Liver (tissue), 8 donors: ENCODE measurements at regions not wholly inside any gene's neighbourhood (a gene's known extent, or its start where the extent isn't known, plus 50 kb on each side); places are given as distances from the start of the nearest gene placed in this dataset.

Source experiments
- DNase-seq: peaks from one replicate; pipeline ENCODE4 v3.0.0-alpha.2; 2017; ENCODE audit warnings: low spot score
- H3K27ac ChIP-seq, 2 donors: one replicate each; pipeline ENCODE4 v1.7.0; 2013; ENCODE audit warnings: inconsistent platforms in 2 of 2, low read length in 2 of 2, control low read depth in 1 of 2, low read depth in 1 of 2, mild to moderate bottlenecking in 1 of 2
- H3K27me3 ChIP-seq, 4 donors: one replicate each; pipeline versions ENCODE4 v1.6.1 to v1.7.0; 2013; ENCODE audit warnings: low read length in 3 of 4, inconsistent platforms in 1 of 4, mild to moderate bottlenecking in 1 of 4, moderate library complexity in 1 of 4; ENCODE audit not compliant: control insufficient read depth in 4 of 4, insufficient read depth in 4 of 4
- H3K36me3 ChIP-seq, 4 donors: one replicate each; pipeline versions ENCODE4 v1.6.1 to v1.7.0; 2013; ENCODE audit warnings: low read length in 3 of 4, mild to moderate bottlenecking in 3 of 4, low read depth in 1 of 4, moderate library complexity in 1 of 4; ENCODE audit not compliant: control insufficient read depth in 4 of 4, insufficient read depth in 3 of 4
- H3K4me1 ChIP-seq, 4 donors: one replicate each; pipeline versions ENCODE4 v1.6.1 to v1.7.0; 2013; ENCODE audit warnings: low read length in 3 of 4, mild to moderate bottlenecking in 3 of 4, moderate library complexity in 1 of 4; ENCODE audit not compliant: control insufficient read depth in 4 of 4, insufficient read depth in 4 of 4
- H3K4me3 ChIP-seq, 3 donors: one replicate each; pipeline versions ENCODE4 v1.6.1 to v1.7.0; 2013; ENCODE audit warnings: low read length in 3 of 3, control low read depth in 1 of 3, low read depth in 1 of 3, mild to moderate bottlenecking in 1 of 3
- H3K9ac ChIP-seq, 2 donors: one replicate each; pipeline ENCODE4 v1.7.0; 2013; ENCODE audit warnings: low read length in 2 of 2, mild to moderate bottlenecking in 2 of 2, moderate library complexity in 2 of 2, control low read depth in 1 of 2, low read depth in 1 of 2
- H3K9me3 ChIP-seq, 4 donors: one replicate each; pipeline versions ENCODE4 v1.6.1 to v1.7.0; 2013; ENCODE audit warnings: low read length in 3 of 4; ENCODE audit not compliant: control insufficient read depth in 4 of 4
- ATF3 ChIP-seq: IDR thresholded peaks from 2 replicates; pipeline ENCODE4 v1.6.1; 2016; ENCODE audit warnings: antibody characterized with exemption
- CTCF ChIP-seq: fragments of 150-350 bp; IDR thresholded peaks from 2 replicates; pipeline ENCODE4 v1.5.1; 2017; ENCODE audit warnings: improper control_type of control experiment, low read depth, low read length; ENCODE audit not compliant: missing input control
- EGR1 ChIP-seq, 2 donors: IDR thresholded peaks; 2 replicates each; pipeline ENCODE4 v1.6.1; 2016 to 2018; ENCODE audit warnings: antibody characterized with exemption in 2 of 2, low read depth in 2 of 2
- GABPA ChIP-seq, 2 donors: IDR thresholded peaks in 1 of 2; conservative IDR thresholded peaks in 1 of 2; 2 replicates each; pipeline ENCODE4 v1.6.1; 2016; ENCODE audit warnings: antibody characterized with exemption in 2 of 2, mild to moderate bottlenecking in 1 of 2, moderate library complexity in 1 of 2
- HNF4A ChIP-seq, 2 donors: conservative IDR thresholded peaks; 2 replicates each; pipeline ENCODE4 v1.6.1; 2016; ENCODE audit warnings: antibody characterized with exemption in 2 of 2, mild to moderate bottlenecking in 2 of 2
- HNF4G ChIP-seq: IDR thresholded peaks from 2 replicates; pipeline ENCODE4 v1.6.1; 2016; ENCODE audit warnings: antibody characterized with exemption
- JUND ChIP-seq, 2 donors: IDR thresholded peaks; 2 replicates each; pipeline ENCODE4 v1.6.1; 2016; ENCODE audit warnings: antibody characterized with exemption in 2 of 2
- MAX ChIP-seq: IDR thresholded peaks from 2 replicates; pipeline ENCODE4 v1.6.1; 2016; ENCODE audit warnings: antibody characterized with exemption
- NR2F2 ChIP-seq: IDR thresholded peaks from 2 replicates; pipeline ENCODE4 v1.6.1; 2016; ENCODE audit warnings: antibody characterized with exemption
- RAD21 ChIP-seq, 2 donors: IDR thresholded peaks; 2 replicates each; pipeline ENCODE4 v1.6.1; 2016; ENCODE audit warnings: antibody characterized with exemption in 2 of 2, mild to moderate bottlenecking in 2 of 2
- REST ChIP-seq: IDR thresholded peaks from 2 replicates; pipeline ENCODE4 v1.6.1; 2016; ENCODE audit warnings: antibody characterized with exemption, mild to moderate bottlenecking
- RXRA ChIP-seq, 2 donors: IDR thresholded peaks; 2 replicates each; pipeline ENCODE4 v1.6.1; 2017 to 2018; ENCODE audit warnings: antibody characterized with exemption in 2 of 2, mild to moderate bottlenecking in 1 of 2
- SP1 ChIP-seq: IDR thresholded peaks from 2 replicates; pipeline ENCODE4 v1.6.1; 2018; ENCODE audit warnings: antibody characterized with exemption, mild to moderate bottlenecking
- TAF1 ChIP-seq: conservative IDR thresholded peaks from 2 replicates; pipeline ENCODE4 v1.6.1; 2016; ENCODE audit warnings: antibody characterized with exemption, mild to moderate bottlenecking
- YY1 ChIP-seq: IDR thresholded peaks from 2 replicates; pipeline ENCODE4 v1.6.1; 2016; ENCODE audit warnings: antibody characterized with exemption, mild to moderate bottlenecking
- ZBTB33 ChIP-seq: IDR thresholded peaks from 2 replicates; pipeline ENCODE4 v1.6.1; 2016; ENCODE audit warnings: antibody characterized with exemption
- WGBS: extraction: QIAGEN DNeasy Blood & Tissue Kit; methylation state at CpG from one replicate; pipeline ENCODE4 v1.1.7; 2013; 5-methylcytosine and 5-hydroxymethylcytosine counted together
- donor health status: healthy.
- donor health status: healthy.
- donor health status: healthy.
- donor health status: healthy.
- donor health status: healthy.

- Histone ChIP-seq H3K27ac (no peak overlapping the region), H3K36me3 (no peaks in the 10 kb centered on the region), H3K27me3 (no peaks in the 10 kb centered on the region), H3K4me3 (no peak overlapping the region), H3K9me3 (peaks cover 0 to 9% (median 6%) of the 10 kb centered on the region in 4 donors), H3K9ac (no peak overlapping the region), H3K4me1 (no peaks in the 10 kb centered on the region)
- DNase-seq = no peak
- TF ChIP-seq MAX = no peak
- TF ChIP-seq GABPA (IDR thresholded peaks at IDR 0.05 in 1 of 2, conservative IDR thresholded peaks at IDR 0.05 in 1 of 2) = no peak
- no peak for TF ChIP-seq YY1
- no peak for TF ChIP-seq CTCF
- no peak for TF ChIP-seq REST
- TF ChIP-seq HNF4A (conservative IDR thresholded peaks at IDR 0.05) = no peak
- TF ChIP-seq JUND (IDR thresholded peaks at IDR 0.05) = no peak
- no peak for TF ChIP-seq ATF3
- no peak for TF ChIP-seq TAF1
- TF ChIP-seq HNF4G = no peak
- TF ChIP-seq ZBTB33 = no peak
- TF ChIP-seq EGR1 (IDR thresholded peaks at IDR 0.05; ENCODE audit: low read depth in 2 of 2) = no peak
These were observed 1829.2 kb downstream of the NCAM2 start for GRCh38 chr21:22827422-22827821.

GRCh38 chr21:22842875-22843274 is 1844.7 kb downstream of the NCAM2 start:
- 50% methylated on average over 3 of the region's 3 CpGs for WGBS
- no peak overlapping the region for H3K4me3 ChIP-seq
- H3K36me3 ChIP-seq = no peaks in the 10 kb centered on the region
- H3K4me1 ChIP-seq = no peaks in the 10 kb centered on the region
- TF ChIP-seq REST = no peak
- TF ChIP-seq EGR1 (IDR thresholded peaks at IDR 0.05; ENCODE audit: low read depth in 2 of 2) = no peak
- TF ChIP-seq TAF1 = no peak
- no peak for TF ChIP-seq NR2F2
- no peak for TF ChIP-seq YY1
- TF ChIP-seq MAX = no peak
- no peak for TF ChIP-seq SP1
- no peak for TF ChIP-seq CTCF
- TF ChIP-seq RAD21 (IDR thresholded peaks at IDR 0.05) = no peak
- TF ChIP-seq RXRA (IDR thresholded peaks at IDR 0.05) = no peak
- H3K9ac ChIP-seq = no peak overlapping the region
- no peak overlapping the region for H3K27ac ChIP-seq
- H3K9me3 ChIP-seq = peaks cover 0 to 19% (median 6%) of the 10 kb centered on the region in 4 donors
- DNase-seq = no peak
- no peaks in the 10 kb centered on the region for H3K27me3 ChIP-seq
